ENCODE measurements at regions not wholly inside any gene's neighbourhood (a gene's known extent, or its start where the extent isn't known, plus 50 kb on each side); places are given as distances from the start of the nearest gene placed in this dataset.

GRCh38 chr15:95916568-95916967 lies 413.9 kb upstream of the NR2F2 start:
- TF ChIP-seq EZH2 (IDR thresholded peaks at IDR 0.05; ENCODE audit: insufficient read depth, poor library complexity, severe bottlenecking): no peak
- TF ChIP-seq EZH2phosphoT487 (IDR thresholded peaks at IDR 0.05; ENCODE audit: insufficient read depth, low read depth): no peak

Data from GM23248 (cell line).